Neural cell (in vitro differentiated cells): ENCODE measurements at regions not wholly inside any gene's neighbourhood (a gene's known extent, or its start where the extent isn't known, plus 50 kb on each side); places are given as distances from the start of the nearest gene placed in this dataset.

Experiments used
- H2AFZ ChIP-seq: fragments of 200-600, 300-800 bp; sonication (generic), shearing (Covaris generic); 2 replicates; pipeline ENCODE4 v1.6.0; 2014; ENCODE audit warnings: low read depth, mild to moderate bottlenecking, antibody characterized with exemption, low read length, moderate library complexity
- H3F3A ChIP-seq: fragments of 200-600 bp; shearing (Covaris generic); 2 replicates; pipeline ENCODE4 v1.6.1; 2016; ENCODE audit warnings: mild to moderate bottlenecking, moderate library complexity, mixed read lengths, antibody characterized with exemption, low read length; ENCODE audit not compliant: insufficient read depth, poor library complexity, severe bottlenecking
- H3K27ac ChIP-seq: fragments of 200-600, 300-800 bp; sonication (generic), shearing (Covaris generic); 2 replicates; pipeline ENCODE4 v1.5.1; 2014; ENCODE audit warnings: mild to moderate bottlenecking, low read length, moderate library complexity
- H3K27me3 ChIP-seq: fragments of 300-800, 200-600 bp; sonication (generic), shearing (Covaris generic); 2 replicates; pipeline ENCODE4 v1.6.0; 2014; ENCODE audit warnings: mild to moderate bottlenecking, low read depth, low read length, moderate library complexity; ENCODE audit not compliant: insufficient read depth
- H3K36me3 ChIP-seq: fragments of 300-800, 200-600 bp; sonication (generic), shearing (Covaris generic); 2 replicates; pipeline ENCODE4 v1.5.1; 2014; ENCODE audit warnings: mild to moderate bottlenecking, antibody characterized with exemption, low read length, moderate library complexity; ENCODE audit not compliant: insufficient read depth
- H3K4me2 ChIP-seq: fragments of 300-800, 200-600 bp; sonication (generic), shearing (Covaris generic); 2 replicates; pipeline ENCODE4 v1.6.0; 2014; ENCODE audit warnings: mild to moderate bottlenecking, low read length
- H3K4me3 ChIP-seq: fragments of 300-800, 200-600 bp; sonication (generic), shearing (Covaris generic); 2 replicates; pipeline ENCODE4 v1.5.1; 2014; ENCODE audit warnings: mild to moderate bottlenecking, low read length, moderate library complexity
- H3K79me2 ChIP-seq: fragments of 200-600 bp; shearing (Covaris generic); replicated peaks from 2 replicates; pipeline ENCODE4 v1.6.0; 2014; ENCODE audit warnings: mild to moderate bottlenecking, low read length, moderate library complexity; ENCODE audit not compliant: insufficient read depth
- H3K9ac ChIP-seq: fragments of 300-800, 200-600 bp; sonication (generic), shearing (Covaris generic); 2 replicates; pipeline ENCODE4 v1.6.1; 2016; ENCODE audit warnings: mild to moderate bottlenecking, low read length, mixed read lengths
- H3K9me2 ChIP-seq: fragments of 200-600 bp; shearing (Covaris generic); 2 replicates; pipeline ENCODE4 v1.6.1; 2016; ENCODE audit warnings: mild to moderate bottlenecking, low read length, mixed read lengths; ENCODE audit not compliant: insufficient read depth
- H3K9me3 ChIP-seq: fragments of 200-600, 300-800 bp; sonication (generic), shearing (Covaris generic); 2 replicates; pipeline ENCODE4 v1.6.1; 2016; ENCODE audit warnings: mild to moderate bottlenecking, mixed run types, low read length, moderate library complexity, mixed read lengths
- H4K20me1 ChIP-seq: fragments of 200-600 bp; shearing (Covaris generic); 2 replicates; pipeline ENCODE4 v1.6.1; 2016; ENCODE audit warnings: mild to moderate bottlenecking, mixed run types; ENCODE audit not compliant: insufficient read depth
- EP300 ChIP-seq: fragments of 450-650 bp; conservative IDR thresholded peaks from 2 replicates; pipeline ENCODE4 v1.6.1; 2014; ENCODE audit warnings: antibody characterized with exemption, mild to moderate bottlenecking, moderate library complexity; ENCODE audit not compliant: poor library complexity, severe bottlenecking
- EZH2 ChIP-seq: fragments of 200-600, 300-800 bp; shearing (Covaris generic), sonication (generic); IDR thresholded peaks from 2 replicates; pipeline ENCODE4 v1.6.1; 2014; ENCODE audit warnings: antibody characterized with exemption, low read length, borderline replicate concordance, mild to moderate bottlenecking; ENCODE audit not compliant: insufficient read depth, poor library complexity, severe bottlenecking
- MXI1 ChIP-seq: fragments of 450-650 bp; conservative IDR thresholded peaks from 2 replicates; pipeline ENCODE4 v1.6.1; 2014; ENCODE audit warnings: antibody characterized with exemption, mild to moderate bottlenecking; ENCODE audit not compliant: poor library complexity, severe bottlenecking
- POLR2AphosphoS5 ChIP-seq: IDR thresholded peaks from 2 replicates; pipeline ENCODE4 v1.6.1; 2012
- RAD21 ChIP-seq: fragments of 450-650 bp; conservative IDR thresholded peaks from 2 replicates; pipeline ENCODE4 v1.6.1; 2014; ENCODE audit warnings: antibody characterized with exemption, mild to moderate bottlenecking, moderate library complexity
- SMC3 ChIP-seq: fragments of 450-650 bp; conservative IDR thresholded peaks from 2 replicates; pipeline ENCODE4 v1.6.1; 2014; ENCODE audit warnings: antibody characterized with exemption, mild to moderate bottlenecking, moderate library complexity; ENCODE audit not compliant: poor library complexity
- TAF1 ChIP-seq: IDR thresholded peaks from 2 replicates; pipeline ENCODE4 v1.6.1; 2012; ENCODE audit warnings: low read depth
- TF ChIP-seq, protein P1 (sequence below): fragments of 450-650 bp; IDR thresholded peaks from 2 replicates; pipeline ENCODE4 v1.5.1; 2014; ENCODE audit warnings: antibody characterized with exemption, mild to moderate bottlenecking, moderate library complexity; ENCODE audit not compliant: poor library complexity, severe bottlenecking
- TF ChIP-seq, protein P2 (sequence below): IDR thresholded peaks from 2 replicates; pipeline ENCODE4 v1.6.1; 2012; ENCODE audit warnings: borderline replicate concordance

DNA sequence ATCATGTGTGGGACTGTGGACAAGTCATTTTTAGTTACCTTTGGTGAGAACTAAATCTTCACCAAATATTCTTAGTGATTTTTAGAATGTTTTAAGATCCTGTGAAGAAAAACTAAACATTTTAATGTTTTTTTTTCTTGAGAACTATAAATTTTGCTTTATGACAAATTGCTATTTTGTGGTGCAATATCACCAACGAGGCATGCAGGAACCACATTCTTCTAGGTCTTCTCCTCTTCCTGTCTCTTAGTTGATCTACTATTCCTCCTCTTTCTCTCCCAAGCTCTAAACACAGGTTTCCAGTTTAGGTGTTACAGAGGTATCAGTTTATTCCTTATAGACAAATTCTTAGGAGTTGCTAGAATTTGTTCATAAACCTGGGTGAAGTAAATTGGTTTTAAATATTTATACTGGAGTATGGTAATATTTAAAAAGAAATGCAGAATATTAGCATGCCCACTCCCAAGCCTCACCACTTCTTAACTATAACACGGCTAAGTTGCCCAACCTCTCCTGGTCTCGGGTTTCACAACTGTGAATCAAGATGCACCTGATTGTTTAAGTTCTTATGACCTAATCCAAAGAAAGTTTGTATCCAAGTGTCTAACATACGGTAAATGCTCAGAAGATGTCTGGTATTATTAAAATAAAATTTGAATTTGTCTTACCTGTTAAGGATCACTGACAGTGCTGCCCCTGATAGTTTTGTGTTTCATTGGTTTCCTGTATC is 56.5 kb upstream of the CLNK start:
- no peaks in the 10 kb centered on the region for H3K27me3 ChIP-seq
- no peak for TF ChIP-seq EZH2
- TF ChIP-seq POLR2AphosphoS5 = no peak
- TF ChIP-seq TAF1 = no peak
- no peak for TF ChIP-seq RAD21
- no peak for TF ChIP-seq MXI1
- TF ChIP-seq EP300 = no peak
- TF ChIP-seq, protein P1, sequence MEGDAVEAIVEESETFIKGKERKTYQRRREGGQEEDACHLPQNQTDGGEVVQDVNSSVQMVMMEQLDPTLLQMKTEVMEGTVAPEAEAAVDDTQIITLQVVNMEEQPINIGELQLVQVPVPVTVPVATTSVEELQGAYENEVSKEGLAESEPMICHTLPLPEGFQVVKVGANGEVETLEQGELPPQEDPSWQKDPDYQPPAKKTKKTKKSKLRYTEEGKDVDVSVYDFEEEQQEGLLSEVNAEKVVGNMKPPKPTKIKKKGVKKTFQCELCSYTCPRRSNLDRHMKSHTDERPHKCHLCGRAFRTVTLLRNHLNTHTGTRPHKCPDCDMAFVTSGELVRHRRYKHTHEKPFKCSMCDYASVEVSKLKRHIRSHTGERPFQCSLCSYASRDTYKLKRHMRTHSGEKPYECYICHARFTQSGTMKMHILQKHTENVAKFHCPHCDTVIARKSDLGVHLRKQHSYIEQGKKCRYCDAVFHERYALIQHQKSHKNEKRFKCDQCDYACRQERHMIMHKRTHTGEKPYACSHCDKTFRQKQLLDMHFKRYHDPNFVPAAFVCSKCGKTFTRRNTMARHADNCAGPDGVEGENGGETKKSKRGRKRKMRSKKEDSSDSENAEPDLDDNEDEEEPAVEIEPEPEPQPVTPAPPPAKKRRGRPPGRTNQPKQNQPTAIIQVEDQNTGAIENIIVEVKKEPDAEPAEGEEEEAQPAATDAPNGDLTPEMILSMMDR = no peak
- TF ChIP-seq, protein P2, sequence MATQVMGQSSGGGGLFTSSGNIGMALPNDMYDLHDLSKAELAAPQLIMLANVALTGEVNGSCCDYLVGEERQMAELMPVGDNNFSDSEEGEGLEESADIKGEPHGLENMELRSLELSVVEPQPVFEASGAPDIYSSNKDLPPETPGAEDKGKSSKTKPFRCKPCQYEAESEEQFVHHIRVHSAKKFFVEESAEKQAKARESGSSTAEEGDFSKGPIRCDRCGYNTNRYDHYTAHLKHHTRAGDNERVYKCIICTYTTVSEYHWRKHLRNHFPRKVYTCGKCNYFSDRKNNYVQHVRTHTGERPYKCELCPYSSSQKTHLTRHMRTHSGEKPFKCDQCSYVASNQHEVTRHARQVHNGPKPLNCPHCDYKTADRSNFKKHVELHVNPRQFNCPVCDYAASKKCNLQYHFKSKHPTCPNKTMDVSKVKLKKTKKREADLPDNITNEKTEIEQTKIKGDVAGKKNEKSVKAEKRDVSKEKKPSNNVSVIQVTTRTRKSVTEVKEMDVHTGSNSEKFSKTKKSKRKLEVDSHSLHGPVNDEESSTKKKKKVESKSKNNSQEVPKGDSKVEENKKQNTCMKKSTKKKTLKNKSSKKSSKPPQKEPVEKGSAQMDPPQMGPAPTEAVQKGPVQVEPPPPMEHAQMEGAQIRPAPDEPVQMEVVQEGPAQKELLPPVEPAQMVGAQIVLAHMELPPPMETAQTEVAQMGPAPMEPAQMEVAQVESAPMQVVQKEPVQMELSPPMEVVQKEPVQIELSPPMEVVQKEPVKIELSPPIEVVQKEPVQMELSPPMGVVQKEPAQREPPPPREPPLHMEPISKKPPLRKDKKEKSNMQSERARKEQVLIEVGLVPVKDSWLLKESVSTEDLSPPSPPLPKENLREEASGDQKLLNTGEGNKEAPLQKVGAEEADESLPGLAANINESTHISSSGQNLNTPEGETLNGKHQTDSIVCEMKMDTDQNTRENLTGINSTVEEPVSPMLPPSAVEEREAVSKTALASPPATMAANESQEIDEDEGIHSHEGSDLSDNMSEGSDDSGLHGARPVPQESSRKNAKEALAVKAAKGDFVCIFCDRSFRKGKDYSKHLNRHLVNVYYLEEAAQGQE = no peak
- no peak for TF ChIP-seq SMC3
- H3K4me2 ChIP-seq = no peak overlapping the region
- no peaks in the 10 kb centered on the region for H4K20me1 ChIP-seq
- H3K79me2 ChIP-seq = no peaks in the 10 kb centered on the region
- no peak overlapping the region for H3K27ac ChIP-seq
- H3K4me3 ChIP-seq = no peak overlapping the region
- H3K9ac ChIP-seq = no peak overlapping the region
- no peaks in the 10 kb centered on the region for H3F3A ChIP-seq
- no peaks in the 10 kb centered on the region for H3K9me3 ChIP-seq
- H3K9me2 ChIP-seq = no peaks in the 10 kb centered on the region
- no peaks in the 10 kb centered on the region for H3K36me3 ChIP-seq
- H2AFZ ChIP-seq = no peak overlapping the region

DNA sequence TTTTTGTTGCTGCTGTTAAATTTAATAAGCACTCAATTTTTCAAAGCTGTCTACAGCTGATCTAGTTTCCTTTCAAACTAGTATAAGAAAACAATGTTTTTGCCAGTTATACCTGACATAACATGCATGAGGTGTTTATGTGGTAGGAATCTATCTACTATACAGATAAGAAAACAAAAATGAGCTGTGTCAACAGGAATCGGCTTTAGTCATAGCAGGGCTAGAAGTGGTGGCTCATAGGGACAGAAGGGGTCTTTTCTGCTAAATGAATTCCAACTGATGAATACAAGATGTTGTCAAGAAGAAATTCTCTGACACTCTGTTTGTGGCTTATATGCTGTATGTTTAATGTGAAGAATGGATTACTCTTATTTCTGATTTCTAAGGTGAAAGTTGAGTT is 55.7 kb upstream of the CLNK start:
- H3K9me3 ChIP-seq = no peaks in the 10 kb centered on the region
- H3F3A ChIP-seq = no peaks in the 10 kb centered on the region
- no peaks in the 10 kb centered on the region for H4K20me1 ChIP-seq
- no peak overlapping the region for H3K4me3 ChIP-seq
- H3K27ac ChIP-seq = no peak overlapping the region
- no peak overlapping the region for H3K9ac ChIP-seq
- no peak overlapping the region for H2AFZ ChIP-seq
- TF ChIP-seq, protein P2 = no peak
- TF ChIP-seq POLR2AphosphoS5 = no peak
- TF ChIP-seq RAD21 = no peak
- TF ChIP-seq TAF1 = no peak
- no peak for TF ChIP-seq EP300
- no peak for TF ChIP-seq EZH2
- TF ChIP-seq MXI1 = no peak
- TF ChIP-seq, protein P1 = no peak
- TF ChIP-seq SMC3 = no peak
- H3K27me3 ChIP-seq = no peaks in the 10 kb centered on the region
- H3K79me2 ChIP-seq = no peaks in the 10 kb centered on the region
- H3K9me2 ChIP-seq = no peaks in the 10 kb centered on the region
- H3K36me3 ChIP-seq = no peaks in the 10 kb centered on the region
- no peak overlapping the region for H3K4me2 ChIP-seq
